Esophagus squamous epithelium (tissue), 5 donors: ENCODE measurements at regions not wholly inside any gene's neighbourhood (a gene's known extent, or its start where the extent isn't known, plus 50 kb on each side); places are given as distances from the start of the nearest gene placed in this dataset.

ENCODE experiments used
- DNase-seq: peaks from one replicate; lab custom pipeline; 2025; lab: John Stamatoyannopoulos, UW
- H3K27ac ChIP-seq, 4 donors: fragments of 200-600 bp; sonication (generic); one replicate each; pipeline ENCODE4 v1.5.1; 2016 to 2019; ENCODE audit warnings: mild to moderate bottlenecking in 1 of 4
- H3K27me3 ChIP-seq, 4 donors: fragments of 200-600 bp; sonication (generic); 1 replicate in 3 of 4; 2 replicates in 1 of 4; pipeline versions ENCODE4 v1.5.1 to v1.6.0; 2017 to 2021; ENCODE audit warnings: antibody characterized with exemption in 1 of 4
- H3K36me3 ChIP-seq, 3 donors: fragments of 200-600 bp; sonication (generic); one replicate each; pipeline ENCODE4 v1.5.1; 2016 to 2019
- H3K4me1 ChIP-seq, 3 donors: fragments of 200-600 bp; sonication (generic); one replicate each; pipeline ENCODE4 v1.5.1; 2017 to 2019
- H3K4me3 ChIP-seq, 4 donors: fragments of 200-600 bp; sonication (generic); 1 replicate in 3 of 4; 2 replicates in 1 of 4; pipeline ENCODE4 v1.5.1; 2016 to 2019; ENCODE audit warnings: mild to moderate bottlenecking in 2 of 4, moderate library complexity in 1 of 4
- H3K9me3 ChIP-seq, 3 donors: fragments of 200-600 bp; sonication (generic); one replicate each; pipeline ENCODE4 v1.5.1; 2016 to 2019
- CTCF ChIP-seq, 6 experiments: fragments of 450-650 bp in 4 of 6; fragments of 200-600 bp in 2 of 6; sonication (generic) in 2 of 6; IDR thresholded peaks; one replicate each; pipeline ENCODE4 v1.5.1; 2016 to 2019; ENCODE audit warnings: antibody characterized with exemption in 6 of 6, mild to moderate bottlenecking in 4 of 6, moderate library complexity in 4 of 6
- POLR2A ChIP-seq, 4 donors: fragments of 450-650 bp; IDR thresholded peaks; one replicate each; pipeline ENCODE4 v1.6.1; 2017; ENCODE audit warnings: antibody characterized with exemption in 4 of 4, mild to moderate bottlenecking in 4 of 4, moderate library complexity in 3 of 4
- WGBS, 2 donors: methylation state at CpG; one replicate each; pipeline ENCODE4 v1.1.5; 2018; 5-methylcytosine and 5-hydroxymethylcytosine counted together
- intact Hi-C: fragments of 100-400 bp; cut with DNase I; formaldehyde crosslinking; loops from one replicate; pipeline ENCODE4 v1.15.0; 2022
- donor health status: DM: yes; HTN: yes; CAD: no.

GRCh38 chr5:165877475-165877874 is 2372.1 kb downstream of the MAT2B start:
- WGBS, 2 donors = 79 to 81% methylated on average over 3 of the region's 3 CpGs
- intact Hi-C loops = no loop called here
- H3K9me3 ChIP-seq = no peaks in the 10 kb centered on the region
- H3K4me1 ChIP-seq = no peaks in the 10 kb centered on the region
- no peaks in the 10 kb centered on the region for H3K27me3 ChIP-seq
- no peak overlapping the region for H3K27ac ChIP-seq
- H3K36me3 ChIP-seq = no peaks in the 10 kb centered on the region
- no peak for DNase-seq
- TF ChIP-seq POLR2A (IDR thresholded peaks at IDR 0.05) = no peak
- TF ChIP-seq CTCF (IDR thresholded peaks at IDR 0.05) = no peak
- H3K4me3 ChIP-seq = no peak overlapping the region

- TF ChIP-seq CTCF (IDR thresholded peaks at IDR 0.05) (no peak), POLR2A (IDR thresholded peaks at IDR 0.05) (no peak)
- Histone ChIP-seq H3K27ac (no peak overlapping the region), H3K4me3 (no peak overlapping the region), H3K36me3 (no peaks in the 10 kb centered on the region), H3K4me1 (no peaks in the 10 kb centered on the region), H3K27me3 (no peaks in the 10 kb centered on the region), H3K9me3 (no peaks in the 10 kb centered on the region)
- 82 to 85% methylated on average over 2 of the region's 2 CpGs for WGBS, 2 donors
- intact Hi-C loops = no loop called here
- DNase-seq = no peak
These were observed 2375.8 kb downstream of the MAT2B start for GRCh38 chr5:165881259-165881658.

- intact Hi-C loops = no loop called here
- TF ChIP-seq CTCF (IDR thresholded peaks at IDR 0.05) = no peak
- TF ChIP-seq POLR2A (IDR thresholded peaks at IDR 0.05) = no peak
- no peaks in the 10 kb centered on the region for H3K4me1 ChIP-seq
- no peaks in the 10 kb centered on the region for H3K27me3 ChIP-seq
- WGBS, 2 donors = 46 to 48% methylated on average over 3 of the region's 3 CpGs
- H3K9me3 ChIP-seq = no peaks in the 10 kb centered on the region
- no peak overlapping the region for H3K27ac ChIP-seq
- no peaks in the 10 kb centered on the region for H3K36me3 ChIP-seq
- no peak overlapping the region for H3K4me3 ChIP-seq
- DNase-seq = no peak
These were observed 2376.7 kb downstream of the MAT2B start for GRCh38 chr5:165882099-165882498.

- no peaks in the 10 kb centered on the region for H3K4me1 ChIP-seq
- 70 to 73% methylated on average over 12 of the region's 12 CpGs for WGBS, 2 donors
- H3K27ac ChIP-seq = no peak overlapping the region
- H3K27me3 ChIP-seq = no peaks in the 10 kb centered on the region
- no peaks in the 10 kb centered on the region for H3K9me3 ChIP-seq
- TF ChIP-seq CTCF (IDR thresholded peaks at IDR 0.05) = no peak
- TF ChIP-seq POLR2A (IDR thresholded peaks at IDR 0.05) = no peak
- H3K36me3 ChIP-seq = no peaks in the 10 kb centered on the region
- intact Hi-C loops = no loop called here
- no peak overlapping the region for H3K4me3 ChIP-seq
- DNase-seq = no peak
These were observed 2380.4 kb downstream of the MAT2B start for GRCh38 chr5:165885623-165886350.

GRCh38 chr5:165887147-165887546 is 2381.7 kb downstream of the MAT2B start:
- Histone ChIP-seq H3K27ac (no peak overlapping the region), H3K9me3 (no peaks in the 10 kb centered on the region), H3K4me3 (no peak overlapping the region), H3K27me3 (no peaks in the 10 kb centered on the region), H3K36me3 (no peaks in the 10 kb centered on the region), H3K4me1 (no peaks in the 10 kb centered on the region)
- no peak for TF ChIP-seq CTCF (IDR thresholded peaks at IDR 0.05)
- no peak for TF ChIP-seq POLR2A (IDR thresholded peaks at IDR 0.05)
- intact Hi-C loops = no loop called here
- 67 to 79% methylated on average over 2 of the region's 2 CpGs for WGBS, 2 donors
- no peak for DNase-seq
